SK-N-SH treated with all-trans-retinoic acid at 6 μM for 48 hours (cell line): ENCODE measurements at regions not wholly inside any gene's neighbourhood (a gene's known extent, or its start where the extent isn't known, plus 50 kb on each side); places are given as distances from the start of the nearest gene placed in this dataset.

Experiments used
- ATAC-seq: fragments of 200-7000 bp; cut with Tn5 transposase; 3 replicates; pipeline ENCODE4 v1.9.1; 2020; ENCODE audit warnings: mild to moderate bottlenecking, moderate library complexity
- BACH2 ChIP-seq: fragments of 250-450 bp; sonication (Bioruptor Pico); IDR thresholded peaks from 2 replicates; pipeline ENCODE4 v1.9.0; 2021; ENCODE audit warnings: mild to moderate bottlenecking, borderline replicate concordance
- CREB5 ChIP-seq: fragments of 250-450 bp; sonication (Bioruptor Pico); IDR thresholded peaks from 2 replicates; pipeline ENCODE4 v1.5.1; 2020; ENCODE audit warnings: low read depth, mild to moderate bottlenecking, moderate library complexity
- CSDC2 ChIP-seq: fragments of 250-450 bp; sonication (Bioruptor Pico); IDR thresholded peaks from 2 replicates; pipeline ENCODE4 v1.5.0; 2020; ENCODE audit warnings: mild to moderate bottlenecking, moderate library complexity
- CSRNP3 ChIP-seq: fragments of 250-450 bp; sonication (Bioruptor Pico); IDR thresholded peaks from 2 replicates; pipeline ENCODE4 v1.5.1; 2021; ENCODE audit warnings: mild to moderate bottlenecking, moderate library complexity
- ESRRG ChIP-seq: fragments of 250-450 bp; sonication (Bioruptor Pico); IDR thresholded peaks from 2 replicates; pipeline ENCODE4 v1.6.1; 2021; ENCODE audit warnings: mild to moderate bottlenecking
- GLIS3 ChIP-seq: fragments of 250-450 bp; sonication (Bioruptor Pico); IDR thresholded peaks from 2 replicates; pipeline ENCODE4 v1.5.0; 2020; ENCODE audit warnings: mild to moderate bottlenecking, moderate library complexity
- ISL1 ChIP-seq: fragments of 250-450 bp; sonication (Bioruptor Pico); IDR thresholded peaks from 2 replicates; pipeline ENCODE4 v2.1.2; 2022; ENCODE audit warnings: mild to moderate bottlenecking, moderate library complexity
- OSR1 ChIP-seq: fragments of 250-450 bp; sonication (Bioruptor Pico); IDR thresholded peaks from 2 replicates; pipeline ENCODE4 v1.8.0; 2022; ENCODE audit warnings: moderate library complexity, mild to moderate bottlenecking, inconsistent platforms
- PATZ1 ChIP-seq: fragments of 250-450 bp; sonication (Bioruptor Pico); IDR thresholded peaks from 2 replicates; pipeline ENCODE4 v1.8.0; 2020; ENCODE audit warnings: mild to moderate bottlenecking, moderate library complexity, borderline replicate concordance
- POU6F1 ChIP-seq: fragments of 250-450 bp; sonication (Bioruptor Pico); IDR thresholded peaks from 2 replicates; pipeline ENCODE4 v1.8.0; 2021; ENCODE audit warnings: low read depth, mild to moderate bottlenecking, moderate library complexity, borderline replicate concordance
- PPARA ChIP-seq: fragments of 250-450 bp; sonication (Bioruptor Pico); IDR thresholded peaks from 2 replicates; pipeline ENCODE4 v1.5.0; 2020; ENCODE audit warnings: mild to moderate bottlenecking, borderline replicate concordance
- SNAI2 ChIP-seq: fragments of 250-450 bp; sonication (Bioruptor Pico); IDR thresholded peaks from 2 replicates; pipeline ENCODE4 v1.5.0; 2020; ENCODE audit warnings: mild to moderate bottlenecking, moderate library complexity
- TCF4 ChIP-seq: fragments of 250-450 bp; sonication (Bioruptor Pico); IDR thresholded peaks from 2 replicates; pipeline ENCODE4 v1.8.0; 2021; ENCODE audit warnings: mild to moderate bottlenecking, moderate library complexity, borderline replicate concordance
- TOX ChIP-seq: fragments of 250-450 bp; sonication (Bioruptor Pico); IDR thresholded peaks from 2 replicates; pipeline ENCODE4 v1.8.0; 2021; ENCODE audit warnings: mild to moderate bottlenecking, moderate library complexity, borderline replicate concordance
- ZFP3 ChIP-seq: fragments of 250-450 bp; sonication (Bioruptor Pico); IDR thresholded peaks from 2 replicates; pipeline ENCODE4 v1.5.0; 2020; ENCODE audit warnings: mild to moderate bottlenecking, moderate library complexity
- ZFP30 ChIP-seq: fragments of 450-650 bp; formaldehyde crosslinking; IDR thresholded peaks from 2 replicates; pipeline ENCODE4 v1.5.0; 2022; ENCODE audit warnings: mild to moderate bottlenecking, moderate library complexity
- ZNF565 ChIP-seq: fragments of 450-650 bp; formaldehyde crosslinking; conservative IDR thresholded peaks from 2 replicates; pipeline ENCODE4 v1.5.0; 2020; ENCODE audit warnings: low read depth, mild to moderate bottlenecking, moderate library complexity
- ZNF70 ChIP-seq: fragments of 450-650 bp; formaldehyde crosslinking; IDR thresholded peaks from 2 replicates; pipeline ENCODE4 v1.5.0; 2020; ENCODE audit warnings: mild to moderate bottlenecking, moderate library complexity
- ZNF8 ChIP-seq: fragments of 450-650 bp; formaldehyde crosslinking; IDR thresholded peaks from 2 replicates; pipeline ENCODE4 v1.5.0; 2020; ENCODE audit warnings: mild to moderate bottlenecking, moderate library complexity

GRCh38 chr18:6629635-6630140, 99.8 kb upstream of the ARHGAP28 start:
- TF ChIP-seq ISL1 (CRISPR knock-in tag) = peak; percentile 82
- no peak for TF ChIP-seq ZNF565
- TF ChIP-seq CREB5 (CRISPR knock-in tag) = peak; percentile 37; the same call in 1 of the 2 replicates
- peak; percentile 79 for ATAC-seq

- no peak for ATAC-seq
- no peak for TF ChIP-seq GLIS3 (CRISPR knock-in tag)
- TF ChIP-seq ZNF8 = no peak
- no peak for TF ChIP-seq CREB5 (CRISPR knock-in tag)
- TF ChIP-seq ZFP3 (CRISPR knock-in tag) = no peak
- TF ChIP-seq ZFP30 (CRISPR knock-in tag) = no peak
- TF ChIP-seq PPARA (CRISPR knock-in tag) = no peak
- no peak for TF ChIP-seq ESRRG (CRISPR knock-in tag)
- TF ChIP-seq ZNF70 (CRISPR knock-in tag) = no peak
- TF ChIP-seq OSR1 (CRISPR knock-in tag) = no peak
- no peak for TF ChIP-seq CSDC2 (CRISPR knock-in tag)
- TF ChIP-seq BACH2 (CRISPR knock-in tag) = no peak
- no peak for TF ChIP-seq ZNF565
- TF ChIP-seq TCF4 = no peak
Measured at GRCh38 chr18:6633310-6633709, 96.2 kb upstream of the ARHGAP28 start.

GRCh38 chr18:6636091-6636490, 93.4 kb upstream of the ARHGAP28 start:
- ATAC-seq = no peak
- TF ChIP-seq ISL1 (CRISPR knock-in tag) (0 out of 2 replicates have a peak, but pooled peaks have one; percentile 12), POU6F1 (CRISPR knock-in tag) (no peak)

- TF ChIP-seq ESRRG (CRISPR knock-in tag) (no peak), PATZ1 (CRISPR knock-in tag) (no peak), CREB5 (CRISPR knock-in tag) (no peak), TOX (CRISPR knock-in tag) (no peak), OSR1 (CRISPR knock-in tag) (no peak), ZFP3 (CRISPR knock-in tag) (no peak), CSRNP3 (CRISPR knock-in tag) (no peak), ZNF565 (no peak), SNAI2 (no peak), TCF4 (no peak), ZNF70 (CRISPR knock-in tag) (no peak), ZNF8 (no peak)
- TF ChIP-seq, all 23 proteins: peak for 0
- ATAC-seq = no peak
Measured at GRCh38 chr18:6638447-6638846, 91.1 kb upstream of the ARHGAP28 start.
